Right forelimb (tissue), 1 donor: ENCODE measurements at regions not wholly inside any gene's neighbourhood (a gene's known extent, or its start where the extent isn't known, plus 50 kb on each side); places are given as distances from the start of the nearest gene placed in this dataset.
"Not testable (repeated sequence)": the region's sequence is repeated elsewhere in the genome, so short reads cannot be mapped to it uniquely, and the experiment has no call there.

ENCODE experiments used
- DNase-seq: peaks from one replicate; pipeline ENCODE4 v3.0.0-alpha.2; 2018

GRCh38 chr2:180692322-180692721 lies 288.1 kb upstream of the UBE2E3 start:
- no peak for DNase-seq

GRCh38 chr2:180691855-180692223 lies 288.6 kb upstream of the UBE2E3 start:
- DNase-seq = not testable (repeated sequence)

GRCh38 chr2:180691186-180691854 lies 289.1 kb upstream of the UBE2E3 start:
- not testable (repeated sequence) for DNase-seq

- no peak for DNase-seq
Measured at GRCh38 chr2:180690611-180691010, 289.8 kb upstream of the UBE2E3 start.

GRCh38 chr2:180682871-180683270 lies 297.5 kb upstream of the UBE2E3 start:
- DNase-seq = no peak

GRCh38 chr2:180679693-180680092 lies 300.7 kb upstream of the UBE2E3 start:
- no peak for DNase-seq

GRCh38 chr2:180678625-180678972 lies 301.8 kb upstream of the UBE2E3 start:
- no peak for DNase-seq

- no peak for DNase-seq
Measured at GRCh38 chr2:180677930-180678624, 302.3 kb upstream of the UBE2E3 start.

GRCh38 chr2:180677200-180677599 lies 303.2 kb upstream of the UBE2E3 start:
- no peak for DNase-seq

GRCh38 chr2:180676520-180677025 lies 303.8 kb upstream of the UBE2E3 start:
- DNase-seq = no peak

GRCh38 chr2:180675170-180675569 lies 305.2 kb upstream of the UBE2E3 start:
- no peak for DNase-seq

GRCh38 chr2:180672377-180672776 lies 308.0 kb upstream of the UBE2E3 start:
- DNase-seq = no peak

GRCh38 chr2:180670302-180671003 lies 310.0 kb upstream of the UBE2E3 start:
- no peak for DNase-seq

- DNase-seq = no peak
Measured at GRCh38 chr2:180669016-180669415, 311.4 kb upstream of the UBE2E3 start.

- no peak for DNase-seq
Measured at GRCh38 chr2:180664507-180664906, 315.9 kb upstream of the UBE2E3 start.

GRCh38 chr2:180662941-180663471 lies 317.4 kb upstream of the UBE2E3 start:
- peak; percentile 46 for DNase-seq

GRCh38 chr2:180662521-180662920 lies 317.9 kb upstream of the UBE2E3 start:
- no peak for DNase-seq

- no peak for DNase-seq
Measured at GRCh38 chr2:180661686-180662030, 318.7 kb upstream of the UBE2E3 start.

- no peak for DNase-seq
Measured at GRCh38 chr2:180660881-180661685, 319.3 kb upstream of the UBE2E3 start.

GRCh38 chr2:180660207-180660606 lies 320.2 kb upstream of the UBE2E3 start:
- DNase-seq = no peak

GRCh38 chr2:180657054-180657453 lies 323.4 kb upstream of the UBE2E3 start:
- DNase-seq = no peak

GRCh38 chr2:180656455-180656847 lies 324.0 kb upstream of the UBE2E3 start:
- DNase-seq = no peak
